DND-41 (cell line): ENCODE measurements at regions not wholly inside any gene's neighbourhood (a gene's known extent, or its start where the extent isn't known, plus 50 kb on each side); places are given as distances from the start of the nearest gene placed in this dataset.

Experiments
- ATAC-seq: fragments of 200-7000 bp; cut with Tn5 transposase; 3 replicates; pipeline ENCODE4 v1.9.1; 2021; ENCODE audit warnings: low read depth; ENCODE audit not compliant: insufficient read depth
- DNase-seq: peaks from one replicate; pipeline ENCODE4 v3.0.0-alpha.2; 2020
- H2AFZ ChIP-seq: 2 replicates; pipeline ENCODE4 v1.6.0; 2012; ENCODE audit warnings: low read depth, low read length
- H3K27ac ChIP-seq: 2 replicates; pipeline ENCODE4 v1.5.1; 2012; ENCODE audit warnings: low read length, inconsistent platforms
- H3K27me3 ChIP-seq: fragments of 200-600 bp; sonication (generic); 2 replicates; pipeline ENCODE4 v1.6.0; 2012; ENCODE audit warnings: low read length, mild to moderate bottlenecking, inconsistent platforms; ENCODE audit not compliant: insufficient read depth, poor library complexity
- H3K36me3 ChIP-seq: 2 replicates; pipeline ENCODE4 v1.5.1; 2012; ENCODE audit warnings: low read length, inconsistent platforms; ENCODE audit not compliant: insufficient read depth
- H3K4me1 ChIP-seq: 2 replicates; pipeline ENCODE4 v1.5.1; 2012; ENCODE audit warnings: mild to moderate bottlenecking, low read length; ENCODE audit not compliant: insufficient read depth
- H3K4me2 ChIP-seq: 2 replicates; pipeline ENCODE4 v1.6.0; 2012; ENCODE audit warnings: mild to moderate bottlenecking, moderate library complexity, low read length, inconsistent platforms; ENCODE audit not compliant: insufficient read depth
- H3K4me3 ChIP-seq, 2 experiments: fragments of 200-600 bp in 1 of 2; shearing (Covaris generic) in 1 of 2; 2 replicates each; pipeline ENCODE4 v1.5.1; 2012 to 2016; ENCODE audit warnings: inconsistent platforms in 2 of 2, low read length in 2 of 2, mild to moderate bottlenecking in 2 of 2, low read depth in 1 of 2, moderate library complexity in 1 of 2
- H3K79me2 ChIP-seq: 2 replicates; pipeline ENCODE4 v1.6.0; 2012; ENCODE audit warnings: low read length, inconsistent platforms; ENCODE audit not compliant: insufficient read depth
- H3K9ac ChIP-seq: 2 replicates; pipeline ENCODE4 v1.6.0; 2012; ENCODE audit warnings: low read depth, mild to moderate bottlenecking, inconsistent platforms, low read length, moderate library complexity
- H3K9me3 ChIP-seq: 2 replicates; pipeline ENCODE4 v1.5.1; 2012; ENCODE audit warnings: low read length, moderate library complexity, mild to moderate bottlenecking, inconsistent platforms; ENCODE audit not compliant: insufficient read depth, severe bottlenecking
- H4K20me1 ChIP-seq: 2 replicates; pipeline ENCODE4 v1.6.0; 2012; ENCODE audit warnings: low read length; ENCODE audit not compliant: insufficient read depth
- CTCF ChIP-seq: IDR thresholded peaks from 2 replicates; pipeline ENCODE4 v1.5.1; 2012; ENCODE audit warnings: borderline replicate concordance, low read length, moderate library complexity, mild to moderate bottlenecking; ENCODE audit not compliant: poor library complexity, severe bottlenecking; ENCODE audit errors: extremely low read depth
- EZH2 ChIP-seq: IDR thresholded peaks from 3 replicates; pipeline ENCODE4 v1.6.1; 2012; ENCODE audit warnings: borderline replicate concordance, low read depth, mild to moderate bottlenecking, moderate library complexity, low read length, inconsistent platforms; ENCODE audit not compliant: severe bottlenecking

GRCh38 chr4:24065974-24066373, 176.1 kb upstream of the PPARGC1A start:
- Histone ChIP-seq H3K79me2 (no peaks in the 10 kb centered on the region), H4K20me1 (no peaks in the 10 kb centered on the region), H3K36me3 (no peaks in the 10 kb centered on the region), H3K4me3 (no peak overlapping the region), H3K4me1 (no peaks in the 10 kb centered on the region), H3K4me2 (no peak overlapping the region), H3K9me3 (no peaks in the 10 kb centered on the region), H3K9ac (no peak overlapping the region), H3K27ac (no peak overlapping the region), H3K27me3 (no peaks in the 10 kb centered on the region), H2AFZ (no peak overlapping the region)
- no peak for ATAC-seq
- TF ChIP-seq CTCF (no peak), EZH2 (no peak)
- no peak for DNase-seq

- Histone ChIP-seq H3K36me3 (no peaks in the 10 kb centered on the region), H3K27me3 (no peaks in the 10 kb centered on the region), H3K79me2 (no peaks in the 10 kb centered on the region), H3K27ac (no peak overlapping the region), H3K9me3 (no peaks in the 10 kb centered on the region), H3K4me2 (no peak overlapping the region), H4K20me1 (no peaks in the 10 kb centered on the region), H2AFZ (no peak overlapping the region), H3K4me3 (no peak overlapping the region), H3K4me1 (no peaks in the 10 kb centered on the region), H3K9ac (no peak overlapping the region)
- DNase-seq (no peak), ATAC-seq (no peak)
- TF ChIP-seq CTCF (no peak), EZH2 (no peak)
These were observed 173.9 kb upstream of the PPARGC1A start for GRCh38 chr4:24063731-24064130.

- no peaks in the 10 kb centered on the region for H3K27me3 ChIP-seq
- H3K79me2 ChIP-seq, result no peaks in the 10 kb centered on the region
- H3K9ac ChIP-seq, result no peak overlapping the region
- no peak overlapping the region for H3K27ac ChIP-seq
- H3K4me2 ChIP-seq, result no peak overlapping the region
- no peaks in the 10 kb centered on the region for H3K36me3 ChIP-seq
- ATAC-seq, result no peak
- H4K20me1 ChIP-seq, result no peaks in the 10 kb centered on the region
- no peak overlapping the region for H2AFZ ChIP-seq
- no peak overlapping the region for H3K4me3 ChIP-seq
- H3K4me1 ChIP-seq, result no peaks in the 10 kb centered on the region
- no peak for DNase-seq
- TF ChIP-seq EZH2, result no peak
- no peak for TF ChIP-seq CTCF
- H3K9me3 ChIP-seq, result no peaks in the 10 kb centered on the region
These were observed 171.1 kb upstream of the PPARGC1A start for GRCh38 chr4:24060932-24061331.

GRCh38 chr4:24059839-24060238, 170.0 kb upstream of the PPARGC1A start:
- H3K4me2 ChIP-seq, result no peak overlapping the region

More at GRCh38 chr4:24059839-24060238, 170.0 kb upstream of the PPARGC1A start:
- Histone ChIP-seq H3K9me3 (no peaks in the 10 kb centered on the region), H3K9ac (no peak overlapping the region), H2AFZ (no peak overlapping the region), H3K27ac (no peak overlapping the region), H4K20me1 (no peaks in the 10 kb centered on the region), H3K4me3 (no peak overlapping the region), H3K79me2 (no peaks in the 10 kb centered on the region), H3K27me3 (no peaks in the 10 kb centered on the region), H3K36me3 (no peaks in the 10 kb centered on the region), H3K4me1 (no peaks in the 10 kb centered on the region)
- TF ChIP-seq CTCF (no peak), EZH2 (no peak)
- no peak for ATAC-seq
- DNase-seq, result no peak
